Fibroblast of lung (primary cell): ENCODE measurements at regions not wholly inside any gene's neighbourhood (a gene's known extent, or its start where the extent isn't known, plus 50 kb on each side); places are given as distances from the start of the nearest gene placed in this dataset.

ENCODE experiments used
- DNase-seq, 2 donors: peaks; one replicate each; pipeline versions ENCODE4 v3.0.0 to v3.0.0-alpha.2; 2010; ENCODE audit warnings: low read depth in 2 of 2
- H2AFZ ChIP-seq: 2 replicates; pipeline ENCODE4 v1.5.1; 2012; ENCODE audit warnings: low read length, control low read depth, inconsistent platforms
- H3K27ac ChIP-seq: 2 replicates; pipeline ENCODE4 v1.5.1; 2011; ENCODE audit warnings: low read length, control low read depth; ENCODE audit not compliant: insufficient read depth
- H3K27me3 ChIP-seq: 2 replicates; pipeline ENCODE4 v1.5.1; 2011; ENCODE audit warnings: mild to moderate bottlenecking, low read length; ENCODE audit not compliant: control insufficient read depth, insufficient read depth
- H3K36me3 ChIP-seq: 2 replicates; pipeline ENCODE4 v1.5.1; 2011; ENCODE audit warnings: low read length; ENCODE audit not compliant: control insufficient read depth, insufficient read depth
- H3K4me1 ChIP-seq: 2 replicates; pipeline ENCODE4 v1.5.1; 2011; ENCODE audit warnings: low read length; ENCODE audit not compliant: control insufficient read depth, insufficient read depth; ENCODE audit errors: extremely low read depth
- H3K4me2 ChIP-seq: 2 replicates; pipeline ENCODE4 v1.5.1; 2011; ENCODE audit warnings: low read length, control low read depth; ENCODE audit not compliant: insufficient read depth; ENCODE audit errors: extremely low read depth
- H3K4me3 ChIP-seq, 4 experiments: fragments of 200-600 bp in 1 of 4; sonication (generic) in 1 of 4; replicated peaks in 1 of 4; 2 replicates each; pipeline ENCODE4 v1.5.1; 2011 to 2016; ENCODE audit warnings: low read length in 4 of 4, low read depth in 3 of 4, mild to moderate bottlenecking in 3 of 4, control low read depth in 2 of 4, inconsistent platforms in 1 of 4, mixed read lengths in 1 of 4; ENCODE audit not compliant: insufficient read depth in 1 of 4; ENCODE audit errors: control extremely low read depth in 1 of 4
- H3K79me2 ChIP-seq: 2 replicates; pipeline ENCODE4 v1.5.1; 2012; ENCODE audit warnings: mild to moderate bottlenecking, low read length, inconsistent platforms; ENCODE audit not compliant: control insufficient read depth, insufficient read depth
- H3K9ac ChIP-seq: 2 replicates; pipeline ENCODE4 v1.5.1; 2011; ENCODE audit warnings: mild to moderate bottlenecking, low read length, control low read depth; ENCODE audit not compliant: insufficient read depth
- H3K9me3 ChIP-seq: 2 replicates; pipeline ENCODE4 v1.5.1; 2012; ENCODE audit warnings: low read depth, low read length; ENCODE audit not compliant: control insufficient read depth, insufficient read depth
- H4K20me1 ChIP-seq: 2 replicates; pipeline ENCODE4 v1.5.1; 2011; ENCODE audit warnings: low read length; ENCODE audit not compliant: control insufficient read depth, insufficient read depth; ENCODE audit errors: extremely low read depth
- EZH2 ChIP-seq: IDR thresholded peaks from 2 replicates; pipeline ENCODE4 v1.5.1; 2012; ENCODE audit warnings: low read length, control low read depth, mild to moderate bottlenecking; ENCODE audit errors: missing control alignments
- TF ChIP-seq, protein P1 (sequence below), 2 donors: IDR thresholded peaks in 1 of 2; conservative IDR thresholded peaks in 1 of 2; 1 replicate in 1 of 2; 2 replicates in 1 of 2; pipeline ENCODE4 v1.5.1; 2011 to 2012; ENCODE audit warnings: low read length in 2 of 2, control low read depth in 1 of 2, inconsistent platforms in 1 of 2, low read depth in 1 of 2, mild to moderate bottlenecking in 1 of 2

DNA sequence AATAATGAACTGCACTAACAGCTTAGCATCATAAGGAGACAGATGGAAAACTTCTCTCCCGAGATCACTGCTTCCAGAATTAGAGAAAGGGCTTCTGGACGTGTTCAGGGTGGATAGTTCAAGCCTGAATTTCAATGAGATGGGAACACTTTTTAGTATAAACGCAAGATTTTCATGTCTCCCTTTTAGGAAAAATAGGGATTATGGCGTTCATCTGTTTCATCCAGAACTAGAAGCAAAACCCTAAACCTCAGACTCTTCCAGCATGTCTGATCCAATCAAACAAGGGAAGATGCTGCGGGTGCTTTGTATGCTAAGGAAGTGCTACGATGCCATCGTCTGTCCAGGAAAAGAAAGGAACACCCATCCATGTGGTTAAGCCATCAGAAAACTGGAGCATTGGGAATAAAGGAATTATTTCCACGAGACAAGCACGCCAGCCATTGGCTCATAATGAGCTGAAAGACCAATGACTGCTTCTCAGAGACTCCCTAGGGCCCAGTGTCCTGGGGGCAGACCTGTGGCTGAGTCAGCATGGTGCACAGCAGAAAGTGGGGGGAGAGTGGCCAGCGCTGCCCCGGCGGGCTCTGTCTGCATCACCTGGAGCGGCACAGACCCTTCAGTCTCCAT is 65.9 kb upstream of the AFF3 start:
- TF ChIP-seq EZH2 = no peak
- TF ChIP-seq, protein P1, sequence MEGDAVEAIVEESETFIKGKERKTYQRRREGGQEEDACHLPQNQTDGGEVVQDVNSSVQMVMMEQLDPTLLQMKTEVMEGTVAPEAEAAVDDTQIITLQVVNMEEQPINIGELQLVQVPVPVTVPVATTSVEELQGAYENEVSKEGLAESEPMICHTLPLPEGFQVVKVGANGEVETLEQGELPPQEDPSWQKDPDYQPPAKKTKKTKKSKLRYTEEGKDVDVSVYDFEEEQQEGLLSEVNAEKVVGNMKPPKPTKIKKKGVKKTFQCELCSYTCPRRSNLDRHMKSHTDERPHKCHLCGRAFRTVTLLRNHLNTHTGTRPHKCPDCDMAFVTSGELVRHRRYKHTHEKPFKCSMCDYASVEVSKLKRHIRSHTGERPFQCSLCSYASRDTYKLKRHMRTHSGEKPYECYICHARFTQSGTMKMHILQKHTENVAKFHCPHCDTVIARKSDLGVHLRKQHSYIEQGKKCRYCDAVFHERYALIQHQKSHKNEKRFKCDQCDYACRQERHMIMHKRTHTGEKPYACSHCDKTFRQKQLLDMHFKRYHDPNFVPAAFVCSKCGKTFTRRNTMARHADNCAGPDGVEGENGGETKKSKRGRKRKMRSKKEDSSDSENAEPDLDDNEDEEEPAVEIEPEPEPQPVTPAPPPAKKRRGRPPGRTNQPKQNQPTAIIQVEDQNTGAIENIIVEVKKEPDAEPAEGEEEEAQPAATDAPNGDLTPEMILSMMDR (conservative IDR thresholded peaks at IDR 0.05 in 1 of 2, IDR thresholded peaks at IDR 0.05 in 1 of 2; ENCODE audit: low read depth in 1 of 2, low read length in 2 of 2) = peak in 1 of 2 donors; percentile 5
- no peak overlapping the region for H3K9ac ChIP-seq
- no peak overlapping the region for H2AFZ ChIP-seq
- H4K20me1 ChIP-seq = no peaks in the 10 kb centered on the region
- DNase-seq = peak in 1 of 2 donors; percentile 40
- H3K27ac ChIP-seq = no peak overlapping the region
- no peaks in the 10 kb centered on the region for H3K36me3 ChIP-seq
- H3K4me2 ChIP-seq = no peak overlapping the region
- H3K27me3 ChIP-seq = no peaks in the 10 kb centered on the region
- H3K4me3 ChIP-seq = no peak overlapping the region
- no peaks in the 10 kb centered on the region for H3K9me3 ChIP-seq
- H3K4me1 ChIP-seq = no peaks in the 10 kb centered on the region
- H3K79me2 ChIP-seq = no peaks in the 10 kb centered on the region

DNA sequence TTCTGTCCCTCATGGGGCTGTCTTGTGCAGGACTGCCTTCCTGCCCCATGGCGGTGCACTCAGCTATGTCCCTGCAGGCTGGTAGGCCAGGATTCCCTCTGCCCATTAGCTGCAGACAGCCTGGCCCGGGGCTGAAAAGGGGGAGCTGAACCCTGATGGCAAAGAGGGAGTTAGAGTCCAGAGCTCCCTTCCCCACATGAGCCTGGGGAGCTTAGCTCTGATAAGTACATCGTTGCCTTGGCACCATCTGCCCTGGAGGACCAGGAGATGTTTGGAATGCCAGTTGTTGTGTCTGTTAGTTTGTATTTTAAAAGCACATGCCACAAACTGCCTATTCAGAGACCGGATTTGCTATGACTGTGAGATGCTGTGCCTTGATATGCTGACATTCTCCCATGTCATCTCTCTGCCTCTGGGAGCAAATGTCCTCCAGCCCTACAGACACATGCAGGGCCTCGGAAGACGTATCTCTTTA is 65.1 kb upstream of the AFF3 start:
- no peak for DNase-seq
- Histone ChIP-seq H3K36me3 (no peaks in the 10 kb centered on the region), H3K27me3 (no peaks in the 10 kb centered on the region), H3K9me3 (no peaks in the 10 kb centered on the region), H3K27ac (no peak overlapping the region), H3K4me3 (no peak overlapping the region), H3K79me2 (no peaks in the 10 kb centered on the region), H3K9ac (no peak overlapping the region), H2AFZ (no peak overlapping the region), H3K4me1 (no peaks in the 10 kb centered on the region), H3K4me2 (no peak overlapping the region), H4K20me1 (no peaks in the 10 kb centered on the region)
- TF ChIP-seq, protein P1 (conservative IDR thresholded peaks at IDR 0.05 in 1 of 2, IDR thresholded peaks at IDR 0.05 in 1 of 2; ENCODE audit: low read depth in 1 of 2, low read length in 2 of 2) = no peak
- TF ChIP-seq EZH2 = no peak

GRCh38 chr2:100206731-100207255 is 64.4 kb upstream of the AFF3 start:
- no peak overlapping the region for H3K4me2 ChIP-seq
- no peaks in the 10 kb centered on the region for H4K20me1 ChIP-seq
- H3K4me1 ChIP-seq = no peaks in the 10 kb centered on the region
- H3K79me2 ChIP-seq = no peaks in the 10 kb centered on the region
- DNase-seq = no peak
- H3K9ac ChIP-seq = no peak overlapping the region
- H3K4me3 ChIP-seq = no peak overlapping the region
- H3K27me3 ChIP-seq = no peaks in the 10 kb centered on the region
- no peaks in the 10 kb centered on the region for H3K36me3 ChIP-seq
- no peak overlapping the region for H3K27ac ChIP-seq
- no peak overlapping the region for H2AFZ ChIP-seq
- H3K9me3 ChIP-seq = no peaks in the 10 kb centered on the region
- TF ChIP-seq, protein P1 (conservative IDR thresholded peaks at IDR 0.05 in 1 of 2, IDR thresholded peaks at IDR 0.05 in 1 of 2; ENCODE audit: low read depth in 1 of 2, low read length in 2 of 2) = no peak
- TF ChIP-seq EZH2 = no peak
